ENCODE measurements at regions not wholly inside any gene's neighbourhood (a gene's known extent, or its start where the extent isn't known, plus 50 kb on each side); places are given as distances from the start of the nearest gene placed in this dataset.

- H3K4me1 Mint-ChIP-seq (ENCODE audit: low read depth), result peaks cover 15% of the 10 kb centered on the region
- H3K27me3 Mint-ChIP-seq (ENCODE audit: low read depth), result no peaks in the 10 kb centered on the region
- H3K27ac Mint-ChIP-seq (ENCODE audit: unreplicated experiment), result no peak overlapping the region
- TF ChIP-seq CTCF (IDR thresholded peaks at IDR 0.05), result no peak
- DNase-seq (ENCODE audit: low spot score), result no peak
- H3K36me3 Mint-ChIP-seq (ENCODE audit: low read depth), result no peaks in the 10 kb centered on the region
- H3K4me3 Mint-ChIP-seq (ENCODE audit: unreplicated experiment), result no peak overlapping the region
- H3K9me3 Mint-ChIP-seq (ENCODE audit: low read depth), result peaks cover 2% of the 10 kb centered on the region
Observed at GRCh38 chr6:74860456-74860855, 345.4 kb downstream of the COL12A1 start.

- Mint-ChIP-seq H3K4me1 (ENCODE audit: low read depth) (peaks cover 10% of the 10 kb centered on the region), H3K4me3 (ENCODE audit: unreplicated experiment) (no peak overlapping the region), H3K27ac (ENCODE audit: unreplicated experiment) (no peak overlapping the region), H3K36me3 (ENCODE audit: low read depth) (no peaks in the 10 kb centered on the region), H3K9me3 (ENCODE audit: low read depth) (peaks cover 2% of the 10 kb centered on the region), H3K27me3 (ENCODE audit: low read depth) (no peaks in the 10 kb centered on the region)
- no peak for TF ChIP-seq CTCF (IDR thresholded peaks at IDR 0.05)
- no peak for DNase-seq (ENCODE audit: low spot score)
Observed at GRCh38 chr6:74857157-74857556, 348.7 kb downstream of the COL12A1 start.

GRCh38 chr6:74853991-74854390 lies 351.9 kb downstream of the COL12A1 start:
- no peaks in the 10 kb centered on the region for H3K36me3 Mint-ChIP-seq (ENCODE audit: low read depth)
- no peak for DNase-seq (ENCODE audit: low spot score)
- H3K4me1 Mint-ChIP-seq (ENCODE audit: low read depth), result peaks cover 15% of the 10 kb centered on the region
- no peak overlapping the region for H3K4me3 Mint-ChIP-seq (ENCODE audit: unreplicated experiment)
- TF ChIP-seq CTCF (IDR thresholded peaks at IDR 0.05), result no peak
- H3K9me3 Mint-ChIP-seq (ENCODE audit: low read depth), result peaks cover 5% of the 10 kb centered on the region
- H3K27ac Mint-ChIP-seq (ENCODE audit: unreplicated experiment), result no peak overlapping the region
- H3K27me3 Mint-ChIP-seq (ENCODE audit: low read depth), result no peaks in the 10 kb centered on the region

GRCh38 chr6:74851596-74851995 lies 354.3 kb downstream of the COL12A1 start:
- no peak for DNase-seq (ENCODE audit: low spot score)
- no peaks in the 10 kb centered on the region for H3K36me3 Mint-ChIP-seq (ENCODE audit: low read depth)

GRCh38 chr6:74840953-74841352 lies 364.9 kb downstream of the COL12A1 start:
- Mint-ChIP-seq H3K4me1 (ENCODE audit: low read depth) (no peaks in the 10 kb centered on the region), H3K4me3 (ENCODE audit: unreplicated experiment) (no peak overlapping the region), H3K27ac (ENCODE audit: unreplicated experiment) (no peak overlapping the region), H3K9me3 (ENCODE audit: low read depth) (peaks cover 18% of the 10 kb centered on the region), H3K36me3 (ENCODE audit: low read depth) (peaks cover 2% of the 10 kb centered on the region), H3K27me3 (ENCODE audit: low read depth) (no peaks in the 10 kb centered on the region)
- DNase-seq (ENCODE audit: low spot score), result no peak
- no peak for TF ChIP-seq CTCF (IDR thresholded peaks at IDR 0.05)

More at GRCh38 chr6:74851596-74851995, 354.3 kb downstream of the COL12A1 start:
- H3K27me3 Mint-ChIP-seq (ENCODE audit: low read depth), result no peaks in the 10 kb centered on the region
- H3K4me3 Mint-ChIP-seq (ENCODE audit: unreplicated experiment), result no peak overlapping the region
- H3K27ac Mint-ChIP-seq (ENCODE audit: unreplicated experiment), result no peak overlapping the region
- H3K9me3 Mint-ChIP-seq (ENCODE audit: low read depth), result peaks cover 5% of the 10 kb centered on the region
- no peak for TF ChIP-seq CTCF (IDR thresholded peaks at IDR 0.05)
- peaks cover 15% of the 10 kb centered on the region for H3K4me1 Mint-ChIP-seq (ENCODE audit: low read depth)

All from chondrocyte (in vitro differentiated cells).